GM12873 (cell line): ENCODE measurements at regions not wholly inside any gene's neighbourhood (a gene's known extent, or its start where the extent isn't known, plus 50 kb on each side); places are given as distances from the start of the nearest gene placed in this dataset.

Experiments used
- TF ChIP-seq, protein P1 (sequence below): IDR thresholded peaks from 2 replicates; pipeline ENCODE4 v1.5.1; 2012; ENCODE audit warnings: low read depth, mild to moderate bottlenecking, moderate library complexity, low read length, control low read depth; ENCODE audit not compliant: insufficient read depth; ENCODE audit errors: missing control alignments

DNA sequence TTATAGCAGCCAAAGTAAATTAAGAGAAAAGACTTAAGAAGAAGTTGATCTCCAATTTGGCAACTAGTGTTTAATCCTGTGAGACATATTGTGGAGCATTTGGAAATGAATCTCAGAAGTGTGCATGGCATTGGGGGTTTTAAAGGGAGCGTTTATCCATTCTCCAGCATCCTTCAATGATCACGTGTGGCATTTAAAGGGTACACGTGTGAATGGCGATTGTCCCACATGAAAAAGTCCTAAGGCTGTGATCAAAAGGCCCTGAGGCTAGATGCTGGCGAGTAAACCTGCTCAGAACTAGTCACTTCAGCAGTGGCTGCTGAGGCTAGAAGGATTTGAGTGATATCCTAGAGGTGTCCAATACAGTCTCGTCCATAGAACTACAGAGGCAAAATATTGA is 315.6 kb upstream of the CDH9 start:
- TF ChIP-seq, protein P1, sequence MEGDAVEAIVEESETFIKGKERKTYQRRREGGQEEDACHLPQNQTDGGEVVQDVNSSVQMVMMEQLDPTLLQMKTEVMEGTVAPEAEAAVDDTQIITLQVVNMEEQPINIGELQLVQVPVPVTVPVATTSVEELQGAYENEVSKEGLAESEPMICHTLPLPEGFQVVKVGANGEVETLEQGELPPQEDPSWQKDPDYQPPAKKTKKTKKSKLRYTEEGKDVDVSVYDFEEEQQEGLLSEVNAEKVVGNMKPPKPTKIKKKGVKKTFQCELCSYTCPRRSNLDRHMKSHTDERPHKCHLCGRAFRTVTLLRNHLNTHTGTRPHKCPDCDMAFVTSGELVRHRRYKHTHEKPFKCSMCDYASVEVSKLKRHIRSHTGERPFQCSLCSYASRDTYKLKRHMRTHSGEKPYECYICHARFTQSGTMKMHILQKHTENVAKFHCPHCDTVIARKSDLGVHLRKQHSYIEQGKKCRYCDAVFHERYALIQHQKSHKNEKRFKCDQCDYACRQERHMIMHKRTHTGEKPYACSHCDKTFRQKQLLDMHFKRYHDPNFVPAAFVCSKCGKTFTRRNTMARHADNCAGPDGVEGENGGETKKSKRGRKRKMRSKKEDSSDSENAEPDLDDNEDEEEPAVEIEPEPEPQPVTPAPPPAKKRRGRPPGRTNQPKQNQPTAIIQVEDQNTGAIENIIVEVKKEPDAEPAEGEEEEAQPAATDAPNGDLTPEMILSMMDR = no peak

GRCh38 chr5:27353540-27353939 is 315.2 kb upstream of the CDH9 start:
- TF ChIP-seq, protein P1 = no peak

DNA sequence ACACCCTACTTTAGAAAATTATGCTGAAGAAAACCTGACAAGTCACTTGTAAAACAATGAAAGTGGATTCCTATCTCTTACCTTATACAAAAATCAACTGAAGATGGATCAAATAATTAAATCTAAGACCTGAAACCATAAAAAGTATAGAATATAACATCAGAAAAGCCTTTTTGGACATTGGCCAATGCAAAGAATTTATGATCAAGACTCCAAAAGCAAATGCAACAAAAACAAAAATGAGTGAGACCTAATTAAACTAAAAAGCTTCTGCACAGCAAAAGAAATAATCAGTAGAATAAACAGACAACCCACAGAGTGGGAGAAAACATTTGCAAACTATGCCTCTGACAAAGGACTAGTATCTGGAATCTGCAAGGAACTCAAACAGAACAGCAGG is 303.0 kb upstream of the CDH9 start:
- TF ChIP-seq, protein P1 = no peak

GRCh38 chr5:27336817-27337216 is 298.4 kb upstream of the CDH9 start:
- TF ChIP-seq, protein P1 = no peak

- TF ChIP-seq, protein P1 = no peak
These were observed 290.1 kb upstream of the CDH9 start for GRCh38 chr5:27328480-27328879.

- TF ChIP-seq, protein P1 = no peak
These were observed 287.1 kb upstream of the CDH9 start for GRCh38 chr5:27325513-27325912.

GRCh38 chr5:27318701-27319100 is 280.3 kb upstream of the CDH9 start:
- TF ChIP-seq, protein P1 = no peak

DNA sequence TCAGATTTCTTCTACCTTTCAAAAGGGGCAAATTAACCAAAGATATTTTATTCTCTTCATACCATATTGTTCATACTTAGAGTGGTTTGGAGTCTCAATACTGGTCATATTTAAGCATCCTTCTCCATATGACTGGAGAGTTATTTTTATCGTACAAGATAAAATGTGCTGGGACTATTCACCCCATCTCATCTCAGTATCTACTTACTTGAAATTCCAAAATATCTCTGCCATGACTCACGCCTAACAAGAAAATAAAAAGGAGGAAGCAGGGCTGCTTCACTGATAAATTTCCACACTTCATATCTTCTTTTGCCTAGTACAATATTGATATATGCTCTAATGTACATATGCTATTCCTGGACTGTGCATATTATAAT is 277.9 kb upstream of the CDH9 start:
- TF ChIP-seq, protein P1 = no peak
